ENCODE measurements at regions not wholly inside any gene's neighbourhood (a gene's known extent, or its start where the extent isn't known, plus 50 kb on each side); places are given as distances from the start of the nearest gene placed in this dataset.

GRCh38 chr13:70959035-70959775 lies 851.0 kb upstream of the KLHL1 start:
- no peaks in the 10 kb centered on the region for H3K36me3 ChIP-seq
- no peak overlapping the region for H3K4me3 ChIP-seq
- no peaks in the 10 kb centered on the region for H3K27me3 ChIP-seq (ENCODE audit: low read depth)
- H3K4me1 ChIP-seq: no peaks in the 10 kb centered on the region
- H3K27ac ChIP-seq (replicated peaks): no peak overlapping the region
- no peak for TF ChIP-seq CTCF (IDR thresholded peaks at IDR 0.05; ENCODE audit: borderline replicate concordance)
- DNase-seq: no peak
- intact Hi-C loops (cut with micrococcal nuclease): no loop called here
- no peaks in the 10 kb centered on the region for H3K9me3 ChIP-seq (replicated peaks)

GRCh38 chr13:70955887-70956286 lies 847.6 kb upstream of the KLHL1 start:
- Histone ChIP-seq H3K9me3 (replicated peaks) (no peaks in the 10 kb centered on the region), H3K36me3 (no peaks in the 10 kb centered on the region), H3K4me1 (no peaks in the 10 kb centered on the region), H3K27ac (replicated peaks) (no peak overlapping the region), H3K4me3 (no peak overlapping the region), H3K27me3 (ENCODE audit: low read depth) (no peaks in the 10 kb centered on the region)
- intact Hi-C loops (cut with micrococcal nuclease): no loop called here
- no peak for TF ChIP-seq CTCF (IDR thresholded peaks at IDR 0.05; ENCODE audit: borderline replicate concordance)
- DNase-seq: no peak

- DNase-seq: no peak
- no peak for TF ChIP-seq CTCF (IDR thresholded peaks at IDR 0.05; ENCODE audit: borderline replicate concordance)
- H3K4me1 ChIP-seq: no peaks in the 10 kb centered on the region
- no peaks in the 10 kb centered on the region for H3K27me3 ChIP-seq (ENCODE audit: low read depth)
- H3K9me3 ChIP-seq (replicated peaks): no peaks in the 10 kb centered on the region
- no peaks in the 10 kb centered on the region for H3K36me3 ChIP-seq
- intact Hi-C loops (cut with micrococcal nuclease): no loop called here
- H3K27ac ChIP-seq (replicated peaks): no peak overlapping the region
- no peak overlapping the region for H3K4me3 ChIP-seq
Measured at GRCh38 chr13:70950664-70951063, 842.4 kb upstream of the KLHL1 start.

- Histone ChIP-seq H3K9me3 (replicated peaks) (no peaks in the 10 kb centered on the region), H3K27ac (replicated peaks) (no peak overlapping the region), H3K27me3 (ENCODE audit: low read depth) (no peaks in the 10 kb centered on the region), H3K4me3 (no peak overlapping the region), H3K4me1 (no peaks in the 10 kb centered on the region), H3K36me3 (no peaks in the 10 kb centered on the region)
- no peak for DNase-seq
- intact Hi-C loops (cut with micrococcal nuclease): no loop called here
- TF ChIP-seq CTCF (IDR thresholded peaks at IDR 0.05; ENCODE audit: borderline replicate concordance): no peak
Measured at GRCh38 chr13:70945506-70945905, 837.3 kb upstream of the KLHL1 start.

GRCh38 chr13:70941454-70941853 lies 833.2 kb upstream of the KLHL1 start:
- no peak overlapping the region for H3K4me3 ChIP-seq
- H3K27me3 ChIP-seq (ENCODE audit: low read depth): no peaks in the 10 kb centered on the region
- H3K27ac ChIP-seq (replicated peaks): no peak overlapping the region
- intact Hi-C loops (cut with micrococcal nuclease): no loop called here
- H3K9me3 ChIP-seq (replicated peaks): no peaks in the 10 kb centered on the region
- TF ChIP-seq CTCF (IDR thresholded peaks at IDR 0.05; ENCODE audit: borderline replicate concordance): no peak
- no peaks in the 10 kb centered on the region for H3K36me3 ChIP-seq
- no peak for DNase-seq
- no peaks in the 10 kb centered on the region for H3K4me1 ChIP-seq

Data from left ventricle myocardium inferior (tissue), 1 donor.